ENCODE measurements at regions not wholly inside any gene's neighbourhood (a gene's known extent, or its start where the extent isn't known, plus 50 kb on each side); places are given as distances from the start of the nearest gene placed in this dataset.
"Not testable (repeated sequence)": the region's sequence is repeated elsewhere in the genome, so short reads cannot be mapped to it uniquely, and the experiment has no call there.

DNA sequence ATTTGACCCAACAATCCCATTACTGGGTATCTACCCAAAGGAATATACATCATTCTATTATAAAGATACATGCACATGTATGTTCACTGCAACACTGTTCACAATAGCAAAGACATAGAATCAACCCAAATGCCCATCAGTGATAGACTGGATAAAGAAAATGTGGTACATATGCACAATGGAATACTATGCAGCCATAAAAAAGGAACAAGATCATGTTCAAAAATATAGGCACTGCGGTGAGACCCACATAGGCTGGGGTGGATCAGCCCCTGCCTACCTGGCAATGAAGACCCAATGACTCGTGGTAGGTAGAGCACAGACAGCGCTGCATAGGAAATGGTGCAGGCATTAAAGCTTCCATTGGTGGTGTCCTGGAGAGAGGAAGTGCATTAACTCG, 88.6 kb upstream of the NFIL3 start:
- ATAC-seq; H3K9me3 ChIP-seq; intact Hi-C loops (cut with DNase I); H3K4me1 ChIP-seq; H3K36me3 ChIP-seq; H3K27ac ChIP-seq; H3K27me3 ChIP-seq; H3K4me3 ChIP-seq; DNase-seq: not testable (repeated sequence)

DNA sequence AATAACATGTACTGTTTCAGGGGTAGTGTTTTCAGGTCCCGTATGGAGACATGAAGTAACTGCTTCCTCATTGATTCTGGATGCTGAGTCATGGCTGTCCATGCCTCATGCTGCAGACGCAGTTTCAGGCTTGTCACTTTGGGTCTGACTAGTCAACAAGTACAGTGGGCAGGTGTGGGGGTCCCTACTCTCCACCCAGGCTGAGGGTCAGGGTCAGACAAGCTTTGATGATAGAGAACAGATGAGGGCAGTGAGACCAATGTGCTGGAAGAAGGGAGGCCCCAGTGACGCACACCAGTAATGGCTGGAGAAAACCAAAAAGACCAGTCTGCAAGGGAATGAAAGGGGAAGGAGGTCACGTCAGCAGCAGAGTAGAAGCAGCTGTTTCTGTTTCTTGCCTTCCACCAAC, 80.0 kb upstream of the NFIL3 start:
- TF ChIP-seq, protein P1, sequence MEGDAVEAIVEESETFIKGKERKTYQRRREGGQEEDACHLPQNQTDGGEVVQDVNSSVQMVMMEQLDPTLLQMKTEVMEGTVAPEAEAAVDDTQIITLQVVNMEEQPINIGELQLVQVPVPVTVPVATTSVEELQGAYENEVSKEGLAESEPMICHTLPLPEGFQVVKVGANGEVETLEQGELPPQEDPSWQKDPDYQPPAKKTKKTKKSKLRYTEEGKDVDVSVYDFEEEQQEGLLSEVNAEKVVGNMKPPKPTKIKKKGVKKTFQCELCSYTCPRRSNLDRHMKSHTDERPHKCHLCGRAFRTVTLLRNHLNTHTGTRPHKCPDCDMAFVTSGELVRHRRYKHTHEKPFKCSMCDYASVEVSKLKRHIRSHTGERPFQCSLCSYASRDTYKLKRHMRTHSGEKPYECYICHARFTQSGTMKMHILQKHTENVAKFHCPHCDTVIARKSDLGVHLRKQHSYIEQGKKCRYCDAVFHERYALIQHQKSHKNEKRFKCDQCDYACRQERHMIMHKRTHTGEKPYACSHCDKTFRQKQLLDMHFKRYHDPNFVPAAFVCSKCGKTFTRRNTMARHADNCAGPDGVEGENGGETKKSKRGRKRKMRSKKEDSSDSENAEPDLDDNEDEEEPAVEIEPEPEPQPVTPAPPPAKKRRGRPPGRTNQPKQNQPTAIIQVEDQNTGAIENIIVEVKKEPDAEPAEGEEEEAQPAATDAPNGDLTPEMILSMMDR (IDR thresholded peaks at IDR 0.05), result no peak
- Histone ChIP-seq H3K27me3 (no peaks in the 10 kb centered on the region), H3K4me3 (no peak overlapping the region), H3K36me3 (no peaks in the 10 kb centered on the region), H3K9me3 (no peaks in the 10 kb centered on the region), H3K27ac (no peak overlapping the region), H3K4me1 (no peaks in the 10 kb centered on the region)
- DNase-seq (no peak), ATAC-seq (no peak)
- intact Hi-C loops (cut with DNase I), result no loop called here

DNA sequence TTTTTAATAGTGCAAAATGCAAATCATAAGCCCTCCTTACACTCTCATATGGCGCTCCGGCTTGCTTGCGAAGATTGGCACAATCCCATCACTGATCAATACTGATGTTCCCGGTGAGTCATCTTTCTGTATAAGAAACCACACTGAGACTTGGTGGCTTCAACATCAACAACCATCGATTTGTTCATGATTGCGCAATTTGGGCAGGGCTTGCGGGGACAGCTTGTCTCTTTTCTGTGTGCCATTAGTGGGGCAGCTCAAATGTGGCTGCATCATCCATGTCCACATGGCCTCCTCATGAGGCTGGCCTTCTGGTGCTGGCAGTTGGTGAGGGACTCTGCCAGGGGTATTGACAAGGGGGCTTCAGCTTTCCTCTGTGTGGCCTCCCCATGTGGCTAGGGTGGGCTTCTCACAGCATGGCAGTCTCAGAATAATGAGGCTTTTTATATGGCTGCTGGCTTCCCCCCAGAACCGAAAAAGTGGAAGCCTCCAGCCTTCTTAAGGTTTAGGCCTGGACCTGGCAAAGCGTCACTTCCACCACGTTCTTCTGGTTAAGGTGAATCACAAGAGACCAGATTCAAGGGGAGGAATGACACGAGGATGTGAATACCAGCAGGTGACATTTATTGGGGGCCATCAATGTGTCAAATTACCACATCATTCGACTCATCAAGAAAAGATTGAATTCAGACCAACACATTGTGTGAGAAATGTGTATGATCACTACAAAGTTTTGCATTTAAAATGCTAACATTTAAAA, 79.5 kb upstream of the NFIL3 start:
- no peak for ATAC-seq
- intact Hi-C loops (cut with DNase I), result no loop called here

DNA sequence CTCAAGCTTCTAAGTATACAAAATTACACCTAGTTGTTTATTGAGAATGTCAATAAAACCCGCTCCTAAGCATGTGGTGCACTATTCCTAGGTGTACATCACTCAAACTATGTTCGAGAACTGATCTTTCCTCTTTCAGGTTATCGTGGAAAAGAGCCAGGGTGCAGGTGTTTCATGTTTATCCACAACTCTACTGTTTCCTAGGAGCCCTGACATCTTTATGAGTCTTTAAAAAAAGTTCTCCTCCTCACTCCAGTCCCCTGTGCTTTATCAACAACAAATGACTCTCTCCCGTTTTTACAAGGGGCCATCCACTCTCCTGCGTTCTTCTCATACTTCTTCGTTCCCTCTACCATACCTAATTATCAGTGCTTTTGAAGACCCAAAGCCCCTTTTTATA, 78.8 kb upstream of the NFIL3 start:
- H3K9me3 ChIP-seq, result no peaks in the 10 kb centered on the region
- DNase-seq (no peak), ATAC-seq (no peak)
- no peaks in the 10 kb centered on the region for H3K27me3 ChIP-seq
- intact Hi-C loops (cut with DNase I), result no loop called here
- no peaks in the 10 kb centered on the region for H3K4me1 ChIP-seq
- H3K27ac ChIP-seq, result no peak overlapping the region
- no peaks in the 10 kb centered on the region for H3K36me3 ChIP-seq
- TF ChIP-seq, protein P1 (IDR thresholded peaks at IDR 0.05), result no peak
- no peak overlapping the region for H3K4me3 ChIP-seq

More for the DNA sequence above, 79.5 kb upstream of the NFIL3 start:
- H3K36me3 ChIP-seq, result no peaks in the 10 kb centered on the region
- no peak overlapping the region for H3K27ac ChIP-seq
- H3K27me3 ChIP-seq, result no peaks in the 10 kb centered on the region
- TF ChIP-seq, protein P1 (IDR thresholded peaks at IDR 0.05), result no peak
- DNase-seq, result no peak
- no peak overlapping the region for H3K4me3 ChIP-seq
- H3K4me1 ChIP-seq, result no peaks in the 10 kb centered on the region
- no peaks in the 10 kb centered on the region for H3K9me3 ChIP-seq

DNA sequence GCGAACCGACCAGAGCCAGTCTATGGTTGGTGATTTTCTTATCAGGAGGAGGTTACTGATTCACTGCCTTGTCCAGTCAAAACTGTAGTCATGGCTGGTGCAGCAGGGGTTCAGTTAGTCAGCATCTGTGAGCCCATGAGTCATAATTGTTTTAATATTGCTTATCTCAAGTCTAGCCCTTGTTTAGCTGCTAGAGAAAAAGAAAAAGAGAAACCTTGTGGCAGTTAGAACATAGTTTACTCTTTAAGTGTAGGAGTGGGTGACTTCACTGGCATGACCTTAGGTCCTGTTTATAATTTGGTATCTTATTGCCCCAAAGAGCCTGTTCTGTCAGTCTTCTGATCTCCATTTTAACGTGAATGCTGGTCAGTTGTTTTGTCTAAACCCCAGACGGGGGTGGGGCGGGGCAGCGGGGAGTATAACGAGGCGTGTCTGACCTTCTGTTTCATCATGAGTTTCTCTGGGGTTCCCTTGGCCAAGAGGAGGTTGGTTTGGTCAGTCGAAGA, 76.9 kb upstream of the NFIL3 start:
- Histone ChIP-seq H3K27ac (no peak overlapping the region), H3K4me1 (no peaks in the 10 kb centered on the region), H3K4me3 (no peak overlapping the region), H3K36me3 (no peaks in the 10 kb centered on the region), H3K27me3 (no peaks in the 10 kb centered on the region), H3K9me3 (no peaks in the 10 kb centered on the region)
- no peak for DNase-seq
- intact Hi-C loops (cut with DNase I), result no loop called here
- ATAC-seq, result peak; percentile 68
- TF ChIP-seq, protein P1 (IDR thresholded peaks at IDR 0.05), result no peak

DNA sequence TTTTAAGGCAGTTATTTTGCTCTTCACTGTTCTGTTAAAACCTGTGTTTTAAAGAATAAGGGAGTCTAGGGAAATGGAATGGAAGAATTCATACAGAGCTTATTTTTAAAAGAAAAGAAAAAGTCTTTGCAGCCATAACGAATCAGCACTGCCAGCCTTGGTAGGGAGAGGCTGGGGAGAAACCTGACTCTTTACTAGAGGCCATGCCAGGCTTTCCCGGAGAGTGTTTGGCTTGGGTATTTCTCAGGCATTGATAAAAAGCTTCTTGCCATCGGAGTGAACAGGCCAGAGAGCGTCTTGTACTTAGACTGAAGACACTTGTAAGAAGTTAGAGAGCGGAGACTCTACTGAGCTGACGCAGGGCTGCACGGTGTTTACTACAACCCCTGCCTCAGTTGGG, 72.7 kb upstream of the NFIL3 start:
- Histone ChIP-seq H3K27ac (peak overlapping the region in 1 of 2 donors; percentile 59), H3K27me3 (no peaks in the 10 kb centered on the region), H3K36me3 (no peaks in the 10 kb centered on the region), H3K4me3 (no peak overlapping the region), H3K9me3 (no peaks in the 10 kb centered on the region), H3K4me1 (no peaks in the 10 kb centered on the region)
- TF ChIP-seq, protein P1 (IDR thresholded peaks at IDR 0.05), result no peak
- DNase-seq (no peak), ATAC-seq (no peak)
- intact Hi-C loops (cut with DNase I), result no loop called here

All from left lung (tissue), 4 donors.